Vagina (tissue), 2 donors: ENCODE measurements at regions not wholly inside any gene's neighbourhood (a gene's known extent, or its start where the extent isn't known, plus 50 kb on each side); places are given as distances from the start of the nearest gene placed in this dataset.

Source experiments
- POLR2AphosphoS5 ChIP-seq, 2 donors: sonication (generic); formaldehyde crosslinking; IDR thresholded peaks; one replicate each; pipeline ENCODE4 v1.9.0; 2017; ENCODE audit warnings: antibody characterized with exemption in 2 of 2, mild to moderate bottlenecking in 2 of 2, low read depth in 1 of 2; ENCODE audit not compliant: insufficient read depth in 1 of 2
- TF ChIP-seq, protein P1 (sequence below), 3 experiments: fragments of 450-650 bp in 2 of 3; fragments of 200-600 bp in 1 of 3; sonication (generic) in 1 of 3; IDR thresholded peaks; one replicate each; pipeline ENCODE4 v1.5.1; 2017 to 2019; ENCODE audit warnings: antibody characterized with exemption in 3 of 3, mild to moderate bottlenecking in 2 of 3, moderate library complexity in 2 of 3

- TF ChIP-seq, protein P1, sequence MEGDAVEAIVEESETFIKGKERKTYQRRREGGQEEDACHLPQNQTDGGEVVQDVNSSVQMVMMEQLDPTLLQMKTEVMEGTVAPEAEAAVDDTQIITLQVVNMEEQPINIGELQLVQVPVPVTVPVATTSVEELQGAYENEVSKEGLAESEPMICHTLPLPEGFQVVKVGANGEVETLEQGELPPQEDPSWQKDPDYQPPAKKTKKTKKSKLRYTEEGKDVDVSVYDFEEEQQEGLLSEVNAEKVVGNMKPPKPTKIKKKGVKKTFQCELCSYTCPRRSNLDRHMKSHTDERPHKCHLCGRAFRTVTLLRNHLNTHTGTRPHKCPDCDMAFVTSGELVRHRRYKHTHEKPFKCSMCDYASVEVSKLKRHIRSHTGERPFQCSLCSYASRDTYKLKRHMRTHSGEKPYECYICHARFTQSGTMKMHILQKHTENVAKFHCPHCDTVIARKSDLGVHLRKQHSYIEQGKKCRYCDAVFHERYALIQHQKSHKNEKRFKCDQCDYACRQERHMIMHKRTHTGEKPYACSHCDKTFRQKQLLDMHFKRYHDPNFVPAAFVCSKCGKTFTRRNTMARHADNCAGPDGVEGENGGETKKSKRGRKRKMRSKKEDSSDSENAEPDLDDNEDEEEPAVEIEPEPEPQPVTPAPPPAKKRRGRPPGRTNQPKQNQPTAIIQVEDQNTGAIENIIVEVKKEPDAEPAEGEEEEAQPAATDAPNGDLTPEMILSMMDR (IDR thresholded peaks at IDR 0.05): no peak
- TF ChIP-seq POLR2AphosphoS5 (IDR thresholded peaks at IDR 0.05; ENCODE audit: insufficient read depth in 1 of 2, low read depth in 1 of 2): no peak
Measured at GRCh38 chr10:5284311-5285057, 80.3 kb upstream of the UCN3 start.
